GM19238 (cell line): ENCODE measurements at regions not wholly inside any gene's neighbourhood (a gene's known extent, or its start where the extent isn't known, plus 50 kb on each side); places are given as distances from the start of the nearest gene placed in this dataset.
"Not testable (repeated sequence)": the region's sequence is repeated elsewhere in the genome, so short reads cannot be mapped to it uniquely, and the experiment has no call there.

Source experiments
- DNase-seq: peaks from one replicate; pipeline ENCODE4 v3.0.0; 2011; ENCODE audit warnings: low spot score; ENCODE audit not compliant: insufficient read length

- DNase-seq, result no peak
These were observed 444.9 kb downstream of the RAPGEF2 start for GRCh38 chr4:159547645-159548308.

- no peak for DNase-seq
These were observed 446.2 kb downstream of the RAPGEF2 start for GRCh38 chr4:159549098-159549518.

- no peak for DNase-seq
These were observed 448.4 kb downstream of the RAPGEF2 start for GRCh38 chr4:159551281-159551680.

- no peak for DNase-seq
These were observed 450.3 kb downstream of the RAPGEF2 start for GRCh38 chr4:159552979-159553768.

GRCh38 chr4:159555873-159556272 lies 453.0 kb downstream of the RAPGEF2 start:
- DNase-seq, result no peak

- DNase-seq, result no peak
These were observed 459.5 kb downstream of the RAPGEF2 start for GRCh38 chr4:159562366-159562765.

- DNase-seq, result no peak
These were observed 460.4 kb downstream of the RAPGEF2 start for GRCh38 chr4:159563257-159563656.

- no peak for DNase-seq
These were observed 461.7 kb downstream of the RAPGEF2 start for GRCh38 chr4:159564615-159565014.

GRCh38 chr4:159566786-159567185 lies 463.9 kb downstream of the RAPGEF2 start:
- no peak for DNase-seq

GRCh38 chr4:159577241-159577640 lies 474.4 kb downstream of the RAPGEF2 start:
- no peak for DNase-seq

- DNase-seq, result no peak
These were observed 479.8 kb downstream of the RAPGEF2 start for GRCh38 chr4:159582685-159583084.

GRCh38 chr4:159592898-159593556 lies 490.1 kb downstream of the RAPGEF2 start:
- DNase-seq, result no peak

GRCh38 chr4:159593681-159594080 lies 490.8 kb downstream of the RAPGEF2 start:
- DNase-seq, result no peak

GRCh38 chr4:159594576-159594975 lies 491.7 kb downstream of the RAPGEF2 start:
- no peak for DNase-seq

- DNase-seq, result not testable (repeated sequence)
These were observed 492.2 kb downstream of the RAPGEF2 start for GRCh38 chr4:159595101-159595500.

GRCh38 chr4:159598602-159599001 lies 495.7 kb downstream of the RAPGEF2 start:
- no peak for DNase-seq

- DNase-seq, result no peak
These were observed 497.2 kb downstream of the RAPGEF2 start for GRCh38 chr4:159600061-159600460.

- DNase-seq, result no peak
These were observed 501.9 kb downstream of the RAPGEF2 start for GRCh38 chr4:159604781-159605180.

GRCh38 chr4:159606835-159607234 lies 504.0 kb downstream of the RAPGEF2 start:
- DNase-seq, result no peak

GRCh38 chr4:159607809-159608208 lies 504.9 kb downstream of the RAPGEF2 start:
- no peak for DNase-seq

GRCh38 chr4:159608436-159608835 lies 505.6 kb downstream of the RAPGEF2 start:
- no peak for DNase-seq

GRCh38 chr4:159632031-159632430 lies 529.2 kb downstream of the RAPGEF2 start:
- DNase-seq, result no peak
